WI38 (cell line): ENCODE measurements at regions not wholly inside any gene's neighbourhood (a gene's known extent, or its start where the extent isn't known, plus 50 kb on each side); places are given as distances from the start of the nearest gene placed in this dataset.

Source experiments
- H3K4me3 ChIP-seq: 2 replicates; pipeline ENCODE4 v1.5.1; 2011; ENCODE audit warnings: low read depth, mild to moderate bottlenecking, control low read depth, low read length
- CTCF ChIP-seq: IDR thresholded peaks from 2 replicates; pipeline ENCODE4 v1.5.1; 2012; ENCODE audit warnings: low read depth, mild to moderate bottlenecking, control low read depth, low read length

- no peak for TF ChIP-seq CTCF
- no peak overlapping the region for H3K4me3 ChIP-seq
Measured at GRCh38 chr2:120874888-120875275, 139.2 kb downstream of the GLI2 start.

GRCh38 chr2:120875431-120875830, 139.8 kb downstream of the GLI2 start:
- H3K4me3 ChIP-seq, result no peak overlapping the region
- TF ChIP-seq CTCF, result no peak

GRCh38 chr2:120876526-120877280, 141.0 kb downstream of the GLI2 start:
- H3K4me3 ChIP-seq, result no peak overlapping the region
- no peak for TF ChIP-seq CTCF

GRCh38 chr2:120877409-120877808, 141.7 kb downstream of the GLI2 start:
- no peak overlapping the region for H3K4me3 ChIP-seq
- no peak for TF ChIP-seq CTCF

- no peak for TF ChIP-seq CTCF
- no peak overlapping the region for H3K4me3 ChIP-seq
Measured at GRCh38 chr2:120878970-120879369, 143.3 kb downstream of the GLI2 start.

- no peak for TF ChIP-seq CTCF
- H3K4me3 ChIP-seq, result no peak overlapping the region
Measured at GRCh38 chr2:120879431-120880295, 144.0 kb downstream of the GLI2 start.

- TF ChIP-seq CTCF, result no peak
- H3K4me3 ChIP-seq, result no peak overlapping the region
Measured at GRCh38 chr2:120880381-120880780, 144.7 kb downstream of the GLI2 start.
